PC-3 (cell line): ENCODE measurements at regions not wholly inside any gene's neighbourhood (a gene's known extent, or its start where the extent isn't known, plus 50 kb on each side); places are given as distances from the start of the nearest gene placed in this dataset.

Experiments used
- ATAC-seq: fragments of 200-7000 bp; cut with Tn5 transposase; 2 replicates; pipeline ENCODE4 v1.9.1; 2020; ENCODE audit warnings: mild to moderate bottlenecking, moderate library complexity
- BruUV-seq: library from RNA; stranded (reverse); fragments of 400-500 nt; replicated peaks from 2 replicates; lab custom pipeline; 2021; lab: Mats Ljungman, UMichigan
- CTCF ChIA-PET: fragments of 300-600 bp; sonication (Branson Sonifier 250); formaldehyde crosslinking; loops from one replicate; lab custom pipeline; 2022; ENCODE audit warnings: antibody characterized with exemption; lab: Charles Lee
- POLR2A ChIA-PET: fragments of 300-600 bp; sonication (Branson Sonifier 250); formaldehyde crosslinking; loops from one replicate; lab custom pipeline; 2022; ENCODE audit warnings: antibody characterized with exemption; ENCODE audit not compliant: unreplicated experiment; lab: Charles Lee
- DNase-seq: peaks from one replicate; pipeline ENCODE4 v3.0.0-alpha.2; 2015
- H2AFZ ChIP-seq: fragments of 300-600 bp; sonication (generic); 2 replicates; pipeline ENCODE4 v1.6.0; 2016; ENCODE audit warnings: antibody characterized with exemption, low read length
- H3F3A ChIP-seq: fragments of 300-600 bp; sonication (generic); one replicate; pipeline ENCODE4 v1.6.0; 2017; ENCODE audit warnings: antibody characterized with exemption, low read length, control low read depth, mild to moderate bottlenecking; ENCODE audit not compliant: unreplicated experiment
- H3K27ac ChIP-seq: fragments of 300-600 bp; sonication (generic); 2 replicates; pipeline ENCODE4 v1.5.1; 2016; ENCODE audit warnings: mild to moderate bottlenecking, low read length
- H3K27me3 ChIP-seq: fragments of 300-600 bp; sonication (generic); 2 replicates; pipeline ENCODE4 v1.6.1; 2016; ENCODE audit warnings: low read length, mixed read lengths
- H3K36me3 ChIP-seq: fragments of 300-600 bp; sonication (generic); 2 replicates; pipeline ENCODE4 v1.6.1; 2016; ENCODE audit warnings: low read depth, mixed run types, low read length, mixed read lengths
- H3K4me1 ChIP-seq: fragments of 300-600 bp; sonication (generic); 2 replicates; pipeline ENCODE4 v1.5.1; 2016; ENCODE audit warnings: low read length; ENCODE audit not compliant: insufficient read depth
- H3K4me2 ChIP-seq: fragments of 300-600 bp; sonication (generic); 2 replicates; pipeline ENCODE4 v1.6.0; 2016; ENCODE audit warnings: low read length
- H3K4me3 ChIP-seq: fragments of 300-600 bp; sonication (generic); 2 replicates; pipeline ENCODE4 v1.5.1; 2016; ENCODE audit warnings: mild to moderate bottlenecking, low read length, mixed read lengths
- H3K79me2 ChIP-seq: fragments of 300-600 bp; sonication (generic); 2 replicates; pipeline ENCODE4 v1.6.1; 2017; ENCODE audit warnings: low read length, mixed read lengths
- H3K9ac ChIP-seq: fragments of 300-600 bp; sonication (generic); 2 replicates; pipeline ENCODE4 v1.6.0; 2016; ENCODE audit warnings: mild to moderate bottlenecking, low read length
- H3K9me2 ChIP-seq: fragments of 300-600 bp; sonication (generic); replicated peaks from 2 replicates; pipeline ENCODE4 v1.6.1; 2016; ENCODE audit warnings: mixed run types, low read length, mixed read lengths
- H3K9me3 ChIP-seq: fragments of 300-600 bp; sonication (generic); 2 replicates; pipeline ENCODE4 v1.6.1; 2016; ENCODE audit warnings: low read length, mixed read lengths
- H4K20me1 ChIP-seq: fragments of 300-600 bp; sonication (generic); 2 replicates; pipeline ENCODE4 v1.6.1; 2016; ENCODE audit warnings: low read length, mixed read lengths
- EZH2 ChIP-seq: fragments of 300-600 bp; sonication (generic); IDR thresholded peaks from one replicate; pipeline ENCODE4 v1.6.1; 2017; ENCODE audit warnings: antibody characterized with exemption, mild to moderate bottlenecking, low read length; ENCODE audit not compliant: unreplicated experiment
- EZH2phosphoT487 ChIP-seq: fragments of 300-600 bp; sonication (generic); IDR thresholded peaks from 2 replicates; pipeline ENCODE4 v1.6.1; 2018; ENCODE audit warnings: mild to moderate bottlenecking, antibody characterized with exemption, low read length, borderline replicate concordance
- intact Hi-C: fragments of 100-400 bp; cut with micrococcal nuclease; formaldehyde crosslinking; loops from 2 replicates; pipeline ENCODE4 v1.9.0; 2023
- TF ChIP-seq, protein P1 (sequence below): fragments of 300-600 bp; sonication (generic); conservative IDR thresholded peaks from 2 replicates; pipeline ENCODE4 v1.5.1; 2017; ENCODE audit warnings: antibody characterized with exemption, low read depth, mild to moderate bottlenecking, low read length

DNA sequence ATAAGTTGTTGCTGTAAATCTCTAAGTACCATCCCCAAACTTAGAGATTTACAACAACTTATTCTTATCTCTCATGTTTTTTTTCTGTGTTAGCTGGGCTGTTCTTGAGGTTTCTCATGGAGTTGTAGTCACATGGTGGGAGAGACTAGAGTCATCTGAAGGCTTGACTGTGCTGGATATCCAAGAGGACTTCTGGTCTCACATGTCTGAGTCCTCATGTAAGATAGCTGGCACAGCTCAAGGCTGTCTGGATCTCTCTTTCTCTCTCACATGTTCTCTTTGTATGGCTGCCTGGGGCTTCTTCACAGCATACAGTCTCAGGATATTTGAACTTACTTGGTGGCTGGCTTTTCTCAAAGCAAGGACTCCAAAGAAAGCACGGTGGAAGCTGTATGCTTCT, 63.8 kb downstream of the DACT1 start:
- DNase-seq (no peak), ATAC-seq (no peak)
- H4K20me1 ChIP-seq = no peaks in the 10 kb centered on the region
- no peak overlapping the region for H3K9ac ChIP-seq
- no peak overlapping the region for H3K4me3 ChIP-seq
- ChIA-PET POLR2A (no interaction called here), CTCF (no interaction called here)
- no peaks in the 10 kb centered on the region for H3K36me3 ChIP-seq
- no peaks in the 10 kb centered on the region for H3K4me1 ChIP-seq
- H3K4me2 ChIP-seq = no peak overlapping the region
- no peaks in the 10 kb centered on the region for H3K79me2 ChIP-seq
- H3K27me3 ChIP-seq = peaks cover 82% of the 10 kb centered on the region
- BruUV-seq = no TSS peak
- no peak overlapping the region for H3K27ac ChIP-seq
- no peaks in the 10 kb centered on the region for H3F3A ChIP-seq
- TF ChIP-seq EZH2 = no peak
- no peak for TF ChIP-seq EZH2phosphoT487
- TF ChIP-seq, protein P1, sequence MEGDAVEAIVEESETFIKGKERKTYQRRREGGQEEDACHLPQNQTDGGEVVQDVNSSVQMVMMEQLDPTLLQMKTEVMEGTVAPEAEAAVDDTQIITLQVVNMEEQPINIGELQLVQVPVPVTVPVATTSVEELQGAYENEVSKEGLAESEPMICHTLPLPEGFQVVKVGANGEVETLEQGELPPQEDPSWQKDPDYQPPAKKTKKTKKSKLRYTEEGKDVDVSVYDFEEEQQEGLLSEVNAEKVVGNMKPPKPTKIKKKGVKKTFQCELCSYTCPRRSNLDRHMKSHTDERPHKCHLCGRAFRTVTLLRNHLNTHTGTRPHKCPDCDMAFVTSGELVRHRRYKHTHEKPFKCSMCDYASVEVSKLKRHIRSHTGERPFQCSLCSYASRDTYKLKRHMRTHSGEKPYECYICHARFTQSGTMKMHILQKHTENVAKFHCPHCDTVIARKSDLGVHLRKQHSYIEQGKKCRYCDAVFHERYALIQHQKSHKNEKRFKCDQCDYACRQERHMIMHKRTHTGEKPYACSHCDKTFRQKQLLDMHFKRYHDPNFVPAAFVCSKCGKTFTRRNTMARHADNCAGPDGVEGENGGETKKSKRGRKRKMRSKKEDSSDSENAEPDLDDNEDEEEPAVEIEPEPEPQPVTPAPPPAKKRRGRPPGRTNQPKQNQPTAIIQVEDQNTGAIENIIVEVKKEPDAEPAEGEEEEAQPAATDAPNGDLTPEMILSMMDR = no peak
- no peaks in the 10 kb centered on the region for H3K9me2 ChIP-seq
- H2AFZ ChIP-seq = no peak overlapping the region
- intact Hi-C loops = no loop called here
- no peaks in the 10 kb centered on the region for H3K9me3 ChIP-seq

DNA sequence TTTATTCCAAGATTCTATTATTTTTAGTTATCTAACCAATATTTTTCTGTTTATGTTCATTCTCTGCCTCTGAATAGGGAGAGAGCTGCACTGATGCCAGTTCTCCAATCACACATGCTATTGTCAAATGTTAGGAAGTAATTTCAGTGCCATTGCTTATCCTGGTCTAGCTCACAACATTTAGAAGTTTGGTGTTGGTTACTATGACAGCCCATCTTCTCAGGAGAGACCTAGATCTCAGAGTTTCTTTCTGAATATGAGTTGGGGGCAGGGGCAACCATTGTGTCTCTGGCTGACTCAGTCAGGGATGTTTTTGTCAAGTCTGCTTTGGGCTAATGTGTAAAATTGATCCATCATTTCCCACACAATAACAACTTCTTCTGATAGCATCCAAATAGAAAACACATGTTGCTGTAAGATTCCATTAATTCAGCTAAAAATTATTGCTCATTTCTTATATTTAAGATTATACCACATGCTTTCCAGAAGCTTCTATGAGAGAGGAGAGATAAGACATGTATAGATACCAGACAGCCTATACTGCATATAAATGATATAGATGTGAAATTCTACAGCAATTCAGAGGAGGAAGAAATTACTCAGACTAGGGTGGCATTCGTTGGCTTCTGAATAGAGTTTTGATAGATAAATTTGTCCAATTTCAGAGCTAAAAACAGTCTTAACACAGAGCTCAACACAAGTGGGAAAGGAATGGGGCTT, 64.8 kb downstream of the DACT1 start:
- intact Hi-C loops = no loop called here
- no peak for DNase-seq
- ChIA-PET POLR2A (no interaction called here), CTCF (no interaction called here)
- peaks cover 82% of the 10 kb centered on the region for H3K27me3 ChIP-seq
- no peaks in the 10 kb centered on the region for H3K9me3 ChIP-seq
- no peak for TF ChIP-seq EZH2phosphoT487
- no peaks in the 10 kb centered on the region for H3K4me1 ChIP-seq
- H3K4me3 ChIP-seq = no peak overlapping the region
- BruUV-seq = no TSS peak
- H3K79me2 ChIP-seq = no peaks in the 10 kb centered on the region
- H2AFZ ChIP-seq = no peak overlapping the region
- no peak overlapping the region for H3K9ac ChIP-seq
- no peaks in the 10 kb centered on the region for H3F3A ChIP-seq
- H3K36me3 ChIP-seq = no peaks in the 10 kb centered on the region
- ATAC-seq = no peak
- H4K20me1 ChIP-seq = no peaks in the 10 kb centered on the region
- H3K9me2 ChIP-seq = no peaks in the 10 kb centered on the region
- no peak overlapping the region for H3K4me2 ChIP-seq
- no peak overlapping the region for H3K27ac ChIP-seq

DNA sequence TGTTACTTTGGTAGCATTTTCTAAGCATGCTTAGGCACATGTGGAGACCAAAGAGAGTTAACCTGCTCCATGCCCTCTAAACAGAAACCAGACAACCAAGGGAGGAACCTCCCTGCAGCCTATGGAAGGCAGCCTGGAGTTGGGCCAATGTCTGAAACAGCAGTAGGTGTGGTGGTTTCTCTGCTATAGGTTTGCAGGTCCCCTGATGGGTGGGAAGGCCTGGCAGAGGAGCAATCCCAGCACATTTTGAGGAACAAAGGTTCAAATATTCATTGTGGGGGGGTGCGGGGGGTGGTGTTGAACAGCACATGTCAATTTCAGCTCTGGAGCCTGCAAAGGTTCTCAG, 65.4 kb downstream of the DACT1 start:
- CTCF ChIA-PET = no interaction called here
- H3K4me3 ChIP-seq = no peak overlapping the region

More for the DNA sequence above, 65.4 kb downstream of the DACT1 start:
- no peak for DNase-seq
- no peak overlapping the region for H3K4me2 ChIP-seq
- no peaks in the 10 kb centered on the region for H4K20me1 ChIP-seq
- TF ChIP-seq EZH2 (no peak), EZH2phosphoT487 (no peak)
- TF ChIP-seq, protein P1 = no peak
- intact Hi-C loops = no loop called here
- no peaks in the 10 kb centered on the region for H3K9me3 ChIP-seq
- no peaks in the 10 kb centered on the region for H3K36me3 ChIP-seq
- H3K27me3 ChIP-seq = peaks cover 82% of the 10 kb centered on the region
- H2AFZ ChIP-seq = no peak overlapping the region
- H3K4me1 ChIP-seq = no peaks in the 10 kb centered on the region
- no peaks in the 10 kb centered on the region for H3K9me2 ChIP-seq
- H3K79me2 ChIP-seq = no peaks in the 10 kb centered on the region
- H3K27ac ChIP-seq = no peak overlapping the region
- H3K9ac ChIP-seq = no peak overlapping the region
- POLR2A ChIA-PET = no interaction called here
- ATAC-seq = no peak
- BruUV-seq = no TSS peak
- no peaks in the 10 kb centered on the region for H3F3A ChIP-seq
